HepG2 (cell line): ENCODE measurements at regions not wholly inside any gene's neighbourhood (a gene's known extent, or its start where the extent isn't known, plus 50 kb on each side); places are given as distances from the start of the nearest gene placed in this dataset.

Experiments used
- ATAC-seq: fragments of 200-7000 bp; cut with Tn5 transposase; 3 replicates; pipeline ENCODE4 v1.9.1; 2020; ENCODE audit warnings: mild to moderate bottlenecking, moderate library complexity
- BruUV-seq: library from RNA; stranded (reverse); fragments of 400-500 nt; replicated peaks from 2 replicates; lab custom pipeline; 2021; lab: Mats Ljungman, UMichigan
- CTCF ChIA-PET: fragments of 300-600 bp; formaldehyde crosslinking; extraction: SDS; loops from one replicate; lab custom pipeline; 2021; ENCODE audit warnings: low total read pairs, inconsistent platforms, low intra/inter-chr PET ratio; lab: Yijun Ruan, JAX
- POLR2A ChIA-PET: fragments of 350-600 bp; sonication (Branson Sonifier 250); formaldehyde crosslinking; loops from one replicate; lab custom pipeline; 2020; ENCODE audit warnings: antibody characterized with exemption, inconsistent platforms; lab: Yijun Ruan, JAX
- DNase-seq: peaks from one replicate; pipeline ENCODE4 v3.0.0-alpha.2; 2015; ENCODE audit warnings: low spot score
- FAIRE-seq: peaks from 3 replicates; lab custom pipeline; 2011; peaks lifted over from hg19 to GRCh38; lab: Jason Lieb, UNC
- H2AFZ ChIP-seq: one replicate; pipeline ENCODE4 v1.6.1; 2011; ENCODE audit warnings: low read length, inconsistent platforms
- H3K27ac ChIP-seq: fragments of 300-600 bp; 3 replicates; pipeline ENCODE4 v1.8.0; 2011; ENCODE audit warnings: mixed run types, mild to moderate bottlenecking, mixed read lengths, low read length, inconsistent platforms; ENCODE audit not compliant: insufficient read depth; ENCODE audit errors: extremely low read length
- H3K27me3 ChIP-seq, 2 experiments: fragments of 200-600 bp in 1 of 2; 2 replicates in 1 of 2; 3 replicates in 1 of 2; pipeline versions ENCODE4 v1.6.0 to v1.8.0; 2011; ENCODE audit warnings: low read length in 2 of 2, mild to moderate bottlenecking in 2 of 2, moderate library complexity in 2 of 2, inconsistent platforms in 1 of 2; ENCODE audit not compliant: insufficient read depth in 2 of 2, control insufficient read depth in 1 of 2
- H3K36me3 ChIP-seq, 2 experiments: fragments of 200-600 bp in 1 of 2; replicated peaks in 1 of 2; 2 replicates in 1 of 2; 3 replicates in 1 of 2; pipeline versions ENCODE4 v1.5.1 to v1.8.0; 2011; ENCODE audit warnings: low read length in 2 of 2, inconsistent platforms in 1 of 2; ENCODE audit not compliant: insufficient read depth in 2 of 2, control insufficient read depth in 1 of 2
- H3K4me1 ChIP-seq: 2 replicates; pipeline ENCODE4 v1.5.1; 2012; ENCODE audit warnings: low read length, inconsistent platforms; ENCODE audit not compliant: insufficient read depth
- H3K4me2 ChIP-seq: 2 replicates; pipeline ENCODE4 v1.6.0; 2011; ENCODE audit warnings: low read depth, low read length, inconsistent platforms
- H3K4me3 ChIP-seq, 3 experiments: fragments of 200-600 bp in 1 of 3; sonication (generic), shearing (Covaris generic) in 1 of 3; replicated peaks in 1 of 3; 2 replicates each; pipeline ENCODE4 v1.5.1; 2011 to 2016; ENCODE audit warnings: low read length in 3 of 3, inconsistent platforms in 2 of 3, low read depth in 2 of 3, mild to moderate bottlenecking in 2 of 3, control low read depth in 1 of 3, mixed read lengths in 1 of 3; ENCODE audit not compliant: insufficient read depth in 1 of 3
- H3K79me2 ChIP-seq: one replicate; pipeline ENCODE4 v1.6.1; 2011; ENCODE audit warnings: low read length, inconsistent platforms; ENCODE audit not compliant: insufficient read depth
- H3K9ac ChIP-seq: 2 replicates; pipeline ENCODE4 v1.6.0; 2011; ENCODE audit warnings: mild to moderate bottlenecking, low read depth, low read length, inconsistent platforms; ENCODE audit not compliant: insufficient read depth
- H3K9me3 ChIP-seq: 2 replicates; pipeline ENCODE4 v1.5.1; 2012; ENCODE audit warnings: mild to moderate bottlenecking, low read length
- H4K20me1 ChIP-seq: 2 replicates; pipeline ENCODE4 v1.6.0; 2011; ENCODE audit warnings: inconsistent platforms, mild to moderate bottlenecking, low read length, moderate library complexity; ENCODE audit not compliant: insufficient read depth
- FOXK2 ChIP-seq: fragments of 450-650 bp; IDR thresholded peaks from 2 replicates; pipeline ENCODE4 v1.6.1; 2016
- FOXP1 ChIP-seq, 2 experiments: fragments of 450-650 bp in 1 of 2; IDR thresholded peaks; 2 replicates each; pipeline ENCODE4 v1.6.1; 2017 to 2018; ENCODE audit warnings: antibody characterized with exemption in 1 of 2
- GPN1 ChIP-seq: sonication (generic); formaldehyde crosslinking; IDR thresholded peaks from 2 replicates; pipeline ENCODE4 v1.5.1; 2020; ENCODE audit warnings: missing genetic modification reagents, borderline replicate concordance
- KDM2A ChIP-seq: sonication (generic); formaldehyde crosslinking; IDR thresholded peaks from 2 replicates; pipeline ENCODE4 v1.4.0; 2020; ENCODE audit warnings: low read depth, missing genetic modification reagents, borderline replicate concordance
- MED1 ChIP-seq: sonication (generic); formaldehyde crosslinking; IDR thresholded peaks from 2 replicates; pipeline ENCODE4 v1.4.0; 2020; ENCODE audit warnings: missing genetic modification reagents
- MTA1 ChIP-seq: sonication (generic); formaldehyde crosslinking; IDR thresholded peaks from 2 replicates; pipeline ENCODE4 v1.4.0; 2020; ENCODE audit warnings: missing genetic modification reagents, mild to moderate bottlenecking, borderline replicate concordance
- SRF ChIP-seq: IDR thresholded peaks from 2 replicates; pipeline ENCODE4 v1.6.1; 2011; ENCODE audit warnings: mild to moderate bottlenecking, low read depth, low read length, moderate library complexity
- TP53 ChIP-seq: sonication (generic); formaldehyde crosslinking; conservative IDR thresholded peaks from 2 replicates; pipeline ENCODE4 v1.4.0; 2020; ENCODE audit warnings: missing genetic modification reagents
- ZNF33B ChIP-seq: sonication (generic); formaldehyde crosslinking; IDR thresholded peaks from 2 replicates; pipeline ENCODE4 v1.5.1; 2020; ENCODE audit warnings: mild to moderate bottlenecking, missing genetic modification reagents
- ZNF562 ChIP-seq: sonication (generic); formaldehyde crosslinking; IDR thresholded peaks from 2 replicates; pipeline ENCODE4 v1.8.0; 2022; ENCODE audit warnings: missing genetic modification reagents, borderline replicate concordance
- ZNF569 ChIP-seq: sonication (generic); formaldehyde crosslinking; IDR thresholded peaks from 2 replicates; pipeline ENCODE4 v1.5.0; 2020; ENCODE audit warnings: mild to moderate bottlenecking, missing genetic modification reagents, moderate library complexity, borderline replicate concordance
- WGBS: methylation state at CpG from one replicate; pipeline ENCODE4 v1.1.6; 2017; ENCODE audit warnings: low lambda C conversion rate; 5-methylcytosine and 5-hydroxymethylcytosine counted together
- in situ Hi-C: cut with HindIII; loops from 2 replicates; pipeline ENCODE4 v1.10.0; 2017; ENCODE audit warnings: low pct_unique_long_range_greater_than_20kb; ENCODE audit not compliant: extremely low pct_ligation_motif_present
- intact Hi-C: fragments of 100-400 bp; cut with micrococcal nuclease; formaldehyde crosslinking; loops from one replicate; pipeline ENCODE4 v1.10.0; 2022; ENCODE audit not compliant: unreplicated experiment
- TF ChIP-seq, protein P1 (sequence below): sonication (generic); formaldehyde crosslinking; IDR thresholded peaks from 2 replicates; pipeline ENCODE4 v1.9.0; 2021; ENCODE audit warnings: missing genetic modification reagents, borderline replicate concordance
- TF ChIP-seq, protein P2 (sequence below): sonication (generic); formaldehyde crosslinking; IDR thresholded peaks from 2 replicates; pipeline ENCODE4 v1.8.0; 2022; ENCODE audit warnings: missing genetic modification reagents, low read depth, mild to moderate bottlenecking, borderline replicate concordance
- TF ChIP-seq, protein P3 (sequence below): sonication (generic); formaldehyde crosslinking; IDR thresholded peaks from 2 replicates; pipeline ENCODE4 v1.5.0; 2020; ENCODE audit warnings: mild to moderate bottlenecking, missing genetic modification reagents, borderline replicate concordance
- TF ChIP-seq, protein P4 (sequence below): sonication (generic); formaldehyde crosslinking; IDR thresholded peaks from 2 replicates; pipeline ENCODE4 v1.4.0; 2020; ENCODE audit warnings: mild to moderate bottlenecking, missing genetic modification reagents

DNA sequence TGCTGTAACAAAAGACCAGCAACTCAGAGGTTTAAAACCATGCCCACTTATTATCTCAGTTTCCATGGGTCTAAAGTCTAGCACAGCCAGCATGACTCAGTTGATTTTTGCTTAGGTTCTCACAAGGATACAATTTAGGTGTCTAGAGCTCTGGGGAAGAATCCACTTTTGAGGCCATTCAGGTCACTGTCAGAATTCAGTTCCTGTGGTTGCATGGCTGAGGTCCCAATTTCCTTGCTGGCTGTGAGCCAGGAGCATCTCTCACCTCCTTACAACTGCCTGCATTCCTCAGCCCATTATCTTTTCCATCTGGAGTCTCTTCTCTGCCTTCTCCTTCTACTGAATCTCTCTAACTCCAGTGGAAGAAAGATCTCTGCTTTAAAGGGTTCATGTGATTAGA lies 240.5 kb upstream of the CFAP20DC start:
- Histone ChIP-seq H3K4me2 (no peak overlapping the region), H3K79me2 (no peaks in the 10 kb centered on the region), H3K9ac (no peak overlapping the region), H3K4me1 (no peaks in the 10 kb centered on the region), H3K27ac (no peak overlapping the region), H4K20me1 (no peaks in the 10 kb centered on the region), H3K4me3 (no peak overlapping the region), H3K9me3 (peaks cover 11% of the 10 kb centered on the region), H2AFZ (no peak overlapping the region), H3K36me3 (no peaks in the 10 kb centered on the region), H3K27me3 (no peaks in the 10 kb centered on the region)
- TF ChIP-seq ZNF569 (no peak), MED1 (CRISPR knock-in tag) (no peak), MTA1 (no peak), SRF (no peak), FOXK2 (no peak)
- ChIA-PET POLR2A (no interaction called here), CTCF (no interaction called here)
- FAIRE-seq: no peak
- DNase-seq: no peak
- ATAC-seq: no peak
- intact Hi-C loops: no loop called here
- no TSS peak for BruUV-seq
- in situ Hi-C loops: no loop called here

DNA sequence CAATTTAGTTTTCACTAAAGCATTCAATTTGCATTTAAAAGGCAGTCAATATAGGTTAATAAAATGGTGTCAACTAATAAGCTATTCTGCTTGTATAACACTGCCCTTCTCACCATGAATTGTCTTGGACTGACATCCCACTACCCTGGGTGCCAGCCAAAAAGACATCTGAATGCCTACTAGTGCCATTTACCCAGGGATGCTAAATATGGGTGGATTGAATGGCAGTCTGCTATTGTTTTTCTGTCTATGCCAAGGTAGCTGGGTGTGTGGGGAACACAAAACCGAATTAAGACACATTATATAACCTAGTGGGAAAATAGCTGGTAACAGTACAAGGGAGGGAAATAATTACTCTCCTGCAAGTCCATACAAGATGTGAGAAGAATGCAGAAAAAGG lies 240.0 kb upstream of the CFAP20DC start:
- ChIA-PET POLR2A (no interaction called here), CTCF (no interaction called here)
- no peaks in the 10 kb centered on the region for H3K27me3 ChIP-seq
- no peak overlapping the region for H3K27ac ChIP-seq
- no TSS peak for BruUV-seq
- H2AFZ ChIP-seq: no peak overlapping the region
- no peaks in the 10 kb centered on the region for H3K36me3 ChIP-seq
- WGBS: 4% methylated on average over 1 of the region's 1 CpG
- no peak for DNase-seq
- H3K9me3 ChIP-seq: peaks cover 11% of the 10 kb centered on the region
- intact Hi-C loops (no loop called here), in situ Hi-C loops (no loop called here)
- no peaks in the 10 kb centered on the region for H3K79me2 ChIP-seq
- no peak for FAIRE-seq
- no peak overlapping the region for H3K4me2 ChIP-seq
- no peaks in the 10 kb centered on the region for H4K20me1 ChIP-seq
- no peaks in the 10 kb centered on the region for H3K4me1 ChIP-seq
- no peak overlapping the region for H3K4me3 ChIP-seq
- ATAC-seq: no peak
- no peak overlapping the region for H3K9ac ChIP-seq
- TF ChIP-seq ZNF562 (CRISPR knock-in tag) (no peak), FOXP1 (IDR thresholded peaks at IDR 0.05) (no peak), FOXP1 (CRISPR knock-in tag; IDR thresholded peaks at IDR 0.05) (no peak), KDM2A (CRISPR knock-in tag) (no peak), GPN1 (CRISPR knock-in tag) (no peak), TP53 (CRISPR knock-in tag) (no peak), ZNF33B (CRISPR knock-in tag) (no peak)
- TF ChIP-seq, protein P1, sequence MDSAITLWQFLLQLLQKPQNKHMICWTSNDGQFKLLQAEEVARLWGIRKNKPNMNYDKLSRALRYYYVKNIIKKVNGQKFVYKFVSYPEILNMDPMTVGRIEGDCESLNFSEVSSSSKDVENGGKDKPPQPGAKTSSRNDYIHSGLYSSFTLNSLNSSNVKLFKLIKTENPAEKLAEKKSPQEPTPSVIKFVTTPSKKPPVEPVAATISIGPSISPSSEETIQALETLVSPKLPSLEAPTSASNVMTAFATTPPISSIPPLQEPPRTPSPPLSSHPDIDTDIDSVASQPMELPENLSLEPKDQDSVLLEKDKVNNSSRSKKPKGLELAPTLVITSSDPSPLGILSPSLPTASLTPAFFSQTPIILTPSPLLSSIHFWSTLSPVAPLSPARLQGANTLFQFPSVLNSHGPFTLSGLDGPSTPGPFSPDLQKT (CRISPR knock-in tag): no peak
- TF ChIP-seq, protein P2, sequence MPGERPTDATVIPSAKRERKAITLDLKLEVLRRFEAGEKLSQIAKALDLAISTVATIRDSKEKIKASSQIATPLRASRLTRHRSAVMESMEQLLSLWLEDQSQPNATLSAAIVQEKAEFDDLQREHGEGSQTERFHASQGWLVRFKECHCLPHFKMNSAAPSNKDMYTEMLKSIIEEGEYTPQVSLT (CRISPR knock-in tag): no peak
- TF ChIP-seq, protein P3, sequence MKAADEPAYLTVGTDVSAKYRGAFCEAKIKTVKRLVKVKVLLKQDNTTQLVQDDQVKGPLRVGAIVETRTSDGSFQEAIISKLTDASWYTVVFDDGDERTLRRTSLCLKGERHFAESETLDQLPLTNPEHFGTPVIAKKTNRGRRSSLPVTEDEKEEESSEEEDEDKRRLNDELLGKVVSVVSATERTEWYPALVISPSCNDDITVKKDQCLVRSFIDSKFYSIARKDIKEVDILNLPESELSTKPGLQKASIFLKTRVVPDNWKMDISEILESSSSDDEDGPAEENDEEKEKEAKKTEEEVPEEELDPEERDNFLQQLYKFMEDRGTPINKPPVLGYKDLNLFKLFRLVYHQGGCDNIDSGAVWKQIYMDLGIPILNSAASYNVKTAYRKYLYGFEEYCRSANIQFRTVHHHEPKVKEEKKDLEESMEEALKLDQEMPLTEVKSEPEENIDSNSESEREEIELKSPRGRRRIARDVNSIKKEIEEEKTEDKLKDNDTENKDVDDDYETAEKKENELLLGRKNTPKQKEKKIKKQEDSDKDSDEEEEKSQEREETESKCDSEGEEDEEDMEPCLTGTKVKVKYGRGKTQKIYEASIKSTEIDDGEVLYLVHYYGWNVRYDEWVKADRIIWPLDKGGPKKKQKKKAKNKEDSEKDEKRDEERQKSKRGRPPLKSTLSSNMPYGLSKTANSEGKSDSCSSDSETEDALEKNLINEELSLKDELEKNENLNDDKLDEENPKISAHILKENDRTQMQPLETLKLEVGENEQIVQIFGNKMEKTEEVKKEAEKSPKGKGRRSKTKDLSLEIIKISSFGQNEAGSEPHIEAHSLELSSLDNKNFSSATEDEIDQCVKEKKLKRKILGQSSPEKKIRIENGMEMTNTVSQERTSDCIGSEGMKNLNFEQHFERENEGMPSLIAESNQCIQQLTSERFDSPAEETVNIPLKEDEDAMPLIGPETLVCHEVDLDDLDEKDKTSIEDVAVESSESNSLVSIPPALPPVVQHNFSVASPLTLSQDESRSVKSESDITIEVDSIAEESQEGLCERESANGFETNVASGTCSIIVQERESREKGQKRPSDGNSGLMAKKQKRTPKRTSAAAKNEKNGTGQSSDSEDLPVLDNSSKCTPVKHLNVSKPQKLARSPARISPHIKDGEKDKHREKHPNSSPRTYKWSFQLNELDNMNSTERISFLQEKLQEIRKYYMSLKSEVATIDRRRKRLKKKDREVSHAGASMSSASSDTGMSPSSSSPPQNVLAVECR (CRISPR knock-in tag): no peak
- TF ChIP-seq, protein P4, sequence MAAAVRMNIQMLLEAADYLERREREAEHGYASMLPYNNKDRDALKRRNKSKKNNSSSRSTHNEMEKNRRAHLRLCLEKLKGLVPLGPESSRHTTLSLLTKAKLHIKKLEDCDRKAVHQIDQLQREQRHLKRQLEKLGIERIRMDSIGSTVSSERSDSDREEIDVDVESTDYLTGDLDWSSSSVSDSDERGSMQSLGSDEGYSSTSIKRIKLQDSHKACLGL: no peak
